ENCODE measurements at regions not wholly inside any gene's neighbourhood (a gene's known extent, or its start where the extent isn't known, plus 50 kb on each side); places are given as distances from the start of the nearest gene placed in this dataset.
"Not testable (repeated sequence)": the region's sequence is repeated elsewhere in the genome, so short reads cannot be mapped to it uniquely, and the experiment has no call there.

DNA sequence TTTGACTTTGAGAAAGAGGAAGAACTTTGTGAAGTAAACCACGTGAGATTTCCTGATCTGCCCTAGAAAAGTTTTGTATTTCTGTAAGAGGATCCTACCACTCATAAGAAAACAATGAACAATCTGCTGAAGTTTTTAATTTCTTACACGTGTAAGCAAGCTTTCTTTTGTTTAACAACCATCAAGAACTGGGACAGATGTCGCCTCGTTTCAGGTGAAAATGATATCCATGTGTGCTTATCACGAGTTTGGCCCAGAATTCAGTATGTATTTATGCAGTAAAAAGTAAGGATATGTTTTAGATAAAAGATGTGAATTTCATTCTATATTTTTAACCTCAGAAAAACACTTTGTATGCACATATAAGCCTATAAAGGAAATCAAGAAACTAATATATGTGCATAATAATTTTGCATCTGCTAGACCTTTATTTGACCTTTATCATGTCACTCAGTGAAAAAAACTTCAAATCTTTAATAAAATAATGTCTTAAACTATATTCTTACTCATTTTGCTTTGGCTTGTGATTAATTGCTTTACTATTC, 56.9 kb upstream of the DHRS4 start:
- Histone ChIP-seq H3K4me1 (ENCODE audit: control insufficient read depth in 4 of 4, insufficient read depth in 4 of 4, low read length in 3 of 4) (peaks cover 0 to 3% (median 0%) of the 10 kb centered on the region in 4 donors), H3K9me3 (ENCODE audit: control insufficient read depth in 4 of 4, low read length in 3 of 4) (no peaks in the 10 kb centered on the region), H3K4me3 (ENCODE audit: low read depth in 1 of 3, low read length in 3 of 3) (no peak overlapping the region), H3K27ac (ENCODE audit: low read depth in 1 of 2, low read length in 2 of 2) (no peak overlapping the region), H3K36me3 (ENCODE audit: control insufficient read depth in 4 of 4, insufficient read depth in 3 of 4, low read depth in 1 of 4, low read length in 3 of 4) (no peaks in the 10 kb centered on the region), H3K27me3 (ENCODE audit: control insufficient read depth in 4 of 4, insufficient read depth in 4 of 4, low read length in 3 of 4) (no peaks in the 10 kb centered on the region), H3K9ac (ENCODE audit: low read depth in 1 of 2, low read length in 2 of 2) (no peak overlapping the region)
- TF ChIP-seq GABPA (IDR thresholded peaks at IDR 0.05 in 1 of 2, conservative IDR thresholded peaks at IDR 0.05 in 1 of 2) (no peak), FOXA1 (IDR thresholded peaks at IDR 0.05) (no peak), SP1 (IDR thresholded peaks at IDR 0.05) (no peak), NR2F2 (IDR thresholded peaks at IDR 0.05) (no peak), RAD21 (IDR thresholded peaks at IDR 0.05) (no peak), HNF4G (IDR thresholded peaks at IDR 0.05) (no peak), JUND (IDR thresholded peaks at IDR 0.05) (no peak), HNF4A (conservative IDR thresholded peaks at IDR 0.05) (no peak), YY1 (IDR thresholded peaks at IDR 0.05) (no peak), EGR1 (IDR thresholded peaks at IDR 0.05; ENCODE audit: low read depth in 2 of 2) (no peak), TAF1 (conservative IDR thresholded peaks at IDR 0.05) (no peak), RXRA (IDR thresholded peaks at IDR 0.05) (no peak), FOXA2 (IDR thresholded peaks at IDR 0.05) (no peak)
- TF ChIP-seq, protein P1, sequence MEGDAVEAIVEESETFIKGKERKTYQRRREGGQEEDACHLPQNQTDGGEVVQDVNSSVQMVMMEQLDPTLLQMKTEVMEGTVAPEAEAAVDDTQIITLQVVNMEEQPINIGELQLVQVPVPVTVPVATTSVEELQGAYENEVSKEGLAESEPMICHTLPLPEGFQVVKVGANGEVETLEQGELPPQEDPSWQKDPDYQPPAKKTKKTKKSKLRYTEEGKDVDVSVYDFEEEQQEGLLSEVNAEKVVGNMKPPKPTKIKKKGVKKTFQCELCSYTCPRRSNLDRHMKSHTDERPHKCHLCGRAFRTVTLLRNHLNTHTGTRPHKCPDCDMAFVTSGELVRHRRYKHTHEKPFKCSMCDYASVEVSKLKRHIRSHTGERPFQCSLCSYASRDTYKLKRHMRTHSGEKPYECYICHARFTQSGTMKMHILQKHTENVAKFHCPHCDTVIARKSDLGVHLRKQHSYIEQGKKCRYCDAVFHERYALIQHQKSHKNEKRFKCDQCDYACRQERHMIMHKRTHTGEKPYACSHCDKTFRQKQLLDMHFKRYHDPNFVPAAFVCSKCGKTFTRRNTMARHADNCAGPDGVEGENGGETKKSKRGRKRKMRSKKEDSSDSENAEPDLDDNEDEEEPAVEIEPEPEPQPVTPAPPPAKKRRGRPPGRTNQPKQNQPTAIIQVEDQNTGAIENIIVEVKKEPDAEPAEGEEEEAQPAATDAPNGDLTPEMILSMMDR (IDR thresholded peaks at IDR 0.05; ENCODE audit: low read depth, low read length, missing input control) = no peak
- TF ChIP-seq, protein P2, sequence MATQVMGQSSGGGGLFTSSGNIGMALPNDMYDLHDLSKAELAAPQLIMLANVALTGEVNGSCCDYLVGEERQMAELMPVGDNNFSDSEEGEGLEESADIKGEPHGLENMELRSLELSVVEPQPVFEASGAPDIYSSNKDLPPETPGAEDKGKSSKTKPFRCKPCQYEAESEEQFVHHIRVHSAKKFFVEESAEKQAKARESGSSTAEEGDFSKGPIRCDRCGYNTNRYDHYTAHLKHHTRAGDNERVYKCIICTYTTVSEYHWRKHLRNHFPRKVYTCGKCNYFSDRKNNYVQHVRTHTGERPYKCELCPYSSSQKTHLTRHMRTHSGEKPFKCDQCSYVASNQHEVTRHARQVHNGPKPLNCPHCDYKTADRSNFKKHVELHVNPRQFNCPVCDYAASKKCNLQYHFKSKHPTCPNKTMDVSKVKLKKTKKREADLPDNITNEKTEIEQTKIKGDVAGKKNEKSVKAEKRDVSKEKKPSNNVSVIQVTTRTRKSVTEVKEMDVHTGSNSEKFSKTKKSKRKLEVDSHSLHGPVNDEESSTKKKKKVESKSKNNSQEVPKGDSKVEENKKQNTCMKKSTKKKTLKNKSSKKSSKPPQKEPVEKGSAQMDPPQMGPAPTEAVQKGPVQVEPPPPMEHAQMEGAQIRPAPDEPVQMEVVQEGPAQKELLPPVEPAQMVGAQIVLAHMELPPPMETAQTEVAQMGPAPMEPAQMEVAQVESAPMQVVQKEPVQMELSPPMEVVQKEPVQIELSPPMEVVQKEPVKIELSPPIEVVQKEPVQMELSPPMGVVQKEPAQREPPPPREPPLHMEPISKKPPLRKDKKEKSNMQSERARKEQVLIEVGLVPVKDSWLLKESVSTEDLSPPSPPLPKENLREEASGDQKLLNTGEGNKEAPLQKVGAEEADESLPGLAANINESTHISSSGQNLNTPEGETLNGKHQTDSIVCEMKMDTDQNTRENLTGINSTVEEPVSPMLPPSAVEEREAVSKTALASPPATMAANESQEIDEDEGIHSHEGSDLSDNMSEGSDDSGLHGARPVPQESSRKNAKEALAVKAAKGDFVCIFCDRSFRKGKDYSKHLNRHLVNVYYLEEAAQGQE (IDR thresholded peaks at IDR 0.05) = no peak
- TF ChIP-seq, protein P3, sequence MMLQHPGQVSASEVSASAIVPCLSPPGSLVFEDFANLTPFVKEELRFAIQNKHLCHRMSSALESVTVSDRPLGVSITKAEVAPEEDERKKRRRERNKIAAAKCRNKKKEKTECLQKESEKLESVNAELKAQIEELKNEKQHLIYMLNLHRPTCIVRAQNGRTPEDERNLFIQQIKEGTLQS (IDR thresholded peaks at IDR 0.05) = no peak
- TF ChIP-seq, protein P4, sequence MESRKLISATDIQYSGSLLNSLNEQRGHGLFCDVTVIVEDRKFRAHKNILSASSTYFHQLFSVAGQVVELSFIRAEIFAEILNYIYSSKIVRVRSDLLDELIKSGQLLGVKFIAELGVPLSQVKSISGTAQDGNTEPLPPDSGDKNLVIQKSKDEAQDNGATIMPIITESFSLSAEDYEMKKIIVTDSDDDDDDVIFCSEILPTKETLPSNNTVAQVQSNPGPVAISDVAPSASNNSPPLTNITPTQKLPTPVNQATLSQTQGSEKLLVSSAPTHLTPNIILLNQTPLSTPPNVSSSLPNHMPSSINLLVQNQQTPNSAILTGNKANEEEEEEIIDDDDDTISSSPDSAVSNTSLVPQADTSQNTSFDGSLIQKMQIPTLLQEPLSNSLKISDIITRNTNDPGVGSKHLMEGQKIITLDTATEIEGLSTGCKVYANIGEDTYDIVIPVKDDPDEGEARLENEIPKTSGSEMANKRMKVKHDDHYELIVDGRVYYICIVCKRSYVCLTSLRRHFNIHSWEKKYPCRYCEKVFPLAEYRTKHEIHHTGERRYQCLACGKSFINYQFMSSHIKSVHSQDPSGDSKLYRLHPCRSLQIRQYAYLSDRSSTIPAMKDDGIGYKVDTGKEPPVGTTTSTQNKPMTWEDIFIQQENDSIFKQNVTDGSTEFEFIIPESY (IDR thresholded peaks at IDR 0.05) = no peak
- TF ChIP-seq, protein P5, sequence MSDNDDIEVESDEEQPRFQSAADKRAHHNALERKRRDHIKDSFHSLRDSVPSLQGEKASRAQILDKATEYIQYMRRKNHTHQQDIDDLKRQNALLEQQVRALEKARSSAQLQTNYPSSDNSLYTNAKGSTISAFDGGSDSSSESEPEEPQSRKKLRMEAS (IDR thresholded peaks at IDR 0.05) = no peak
- 79% methylated on average over 5 of the region's 5 CpGs for WGBS
- DNase-seq (ENCODE audit: low spot score) = no peak

DNA sequence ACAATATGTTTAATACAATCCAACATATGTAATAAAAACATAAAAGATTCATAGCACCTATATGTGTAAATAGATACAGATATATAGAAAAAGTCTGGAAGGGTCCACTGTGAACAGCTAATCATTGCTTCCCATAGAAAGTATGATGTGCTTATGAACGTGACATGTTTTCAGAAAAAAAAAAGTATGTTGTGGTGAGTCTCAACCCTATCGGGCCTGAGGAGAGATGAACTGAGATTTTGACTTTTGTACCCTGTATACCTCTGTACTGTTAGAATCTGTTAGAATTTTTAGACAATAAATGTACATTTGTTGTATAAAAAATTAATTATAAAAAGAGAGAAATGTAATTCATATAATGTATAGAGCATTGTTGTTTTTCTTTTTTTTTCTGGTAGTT, 56.3 kb upstream of the DHRS4 start:
- not testable (repeated sequence) for H3K4me1 ChIP-seq (ENCODE audit: control insufficient read depth in 4 of 4, insufficient read depth in 4 of 4, low read length in 3 of 4); H3K36me3 ChIP-seq (ENCODE audit: control insufficient read depth in 4 of 4, insufficient read depth in 3 of 4, low read depth in 1 of 4, low read length in 3 of 4); H3K27me3 ChIP-seq (ENCODE audit: control insufficient read depth in 4 of 4, insufficient read depth in 4 of 4, low read length in 3 of 4); H3K27ac ChIP-seq (ENCODE audit: low read depth in 1 of 2, low read length in 2 of 2); H3K9me3 ChIP-seq (ENCODE audit: control insufficient read depth in 4 of 4, low read length in 3 of 4); H3K4me3 ChIP-seq (ENCODE audit: low read depth in 1 of 3, low read length in 3 of 3); DNase-seq (ENCODE audit: low spot score); H3K9ac ChIP-seq (ENCODE audit: low read depth in 1 of 2, low read length in 2 of 2)
- WGBS = 89% methylated on average over 2 of the region's 2 CpGs

DNA sequence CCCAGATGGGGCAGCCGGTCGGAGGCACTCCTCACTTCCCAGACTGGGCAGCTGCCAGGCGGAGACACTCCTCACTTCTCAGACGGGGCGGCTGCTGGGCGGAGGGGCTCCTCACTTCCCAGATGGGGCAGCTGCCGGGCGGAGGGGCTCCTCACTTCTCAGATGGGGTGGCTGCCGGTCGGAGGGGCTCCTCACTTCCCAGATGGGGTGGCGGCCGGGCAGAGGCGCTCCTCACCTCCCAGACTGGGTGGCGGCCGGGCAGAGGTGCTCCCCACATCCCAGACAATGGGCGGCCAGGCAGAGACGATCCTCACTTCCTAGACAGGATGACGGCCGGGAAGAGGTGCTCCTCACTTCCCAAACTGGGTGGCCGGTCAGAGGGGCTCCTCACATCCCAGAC, 55.2 kb upstream of the DHRS4 start:
- not testable (repeated sequence) for H3K9ac ChIP-seq (ENCODE audit: low read depth in 1 of 2, low read length in 2 of 2); DNase-seq (ENCODE audit: low spot score); H3K27me3 ChIP-seq (ENCODE audit: control insufficient read depth in 4 of 4, insufficient read depth in 4 of 4, low read length in 3 of 4); H3K36me3 ChIP-seq (ENCODE audit: control insufficient read depth in 4 of 4, insufficient read depth in 3 of 4, low read depth in 1 of 4, low read length in 3 of 4); H3K4me1 ChIP-seq (ENCODE audit: control insufficient read depth in 4 of 4, insufficient read depth in 4 of 4, low read length in 3 of 4); H3K27ac ChIP-seq (ENCODE audit: low read depth in 1 of 2, low read length in 2 of 2); H3K9me3 ChIP-seq (ENCODE audit: control insufficient read depth in 4 of 4, low read length in 3 of 4); H3K4me3 ChIP-seq (ENCODE audit: low read depth in 1 of 3, low read length in 3 of 3)
- WGBS = 93% methylated on average over 20 of the region's 20 CpGs

Data from liver (tissue), 8 donors.